Upper lobe of left lung (tissue), 4 donors: ENCODE measurements at regions not wholly inside any gene's neighbourhood (a gene's known extent, or its start where the extent isn't known, plus 50 kb on each side); places are given as distances from the start of the nearest gene placed in this dataset.

Source experiments
- EP300 ChIP-seq, 4 donors: sonication (generic); formaldehyde crosslinking; IDR thresholded peaks; one replicate each; pipeline ENCODE4 v1.5.1; 2017; ENCODE audit warnings: antibody characterized with exemption in 4 of 4, control low read depth in 2 of 4
- POLR2AphosphoS5 ChIP-seq, 2 donors: sonication (generic); formaldehyde crosslinking; IDR thresholded peaks; one replicate each; pipeline ENCODE4 v1.5.1; 2017; ENCODE audit warnings: antibody characterized with exemption in 2 of 2
- TF ChIP-seq, protein P1 (sequence below), 6 experiments: fragments of 450-650 bp in 4 of 6; fragments of 200-600 bp in 2 of 6; sonication (generic) in 2 of 6; IDR thresholded peaks; one replicate each; pipeline ENCODE4 v1.5.1; 2016 to 2019; ENCODE audit warnings: antibody characterized with exemption in 6 of 6

DNA sequence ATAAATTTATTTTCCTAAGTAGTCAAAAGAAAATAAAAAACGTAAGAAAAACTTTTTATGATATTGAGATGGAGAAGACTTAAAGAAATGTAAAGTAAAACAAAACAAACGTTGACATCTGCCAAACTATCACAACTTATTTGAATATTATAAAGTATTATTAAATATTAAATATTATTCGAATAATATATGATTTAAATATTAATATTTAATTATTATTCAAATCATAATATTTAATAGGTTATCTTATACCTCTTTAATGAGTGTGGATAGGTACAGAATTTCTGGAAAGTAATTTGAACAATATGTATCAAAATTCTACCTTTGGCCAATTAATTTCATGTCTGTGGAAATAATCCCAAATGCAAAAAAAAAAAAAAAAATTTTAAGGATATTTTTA lies 278.7 kb downstream of the RAD51AP2 start:
- TF ChIP-seq POLR2AphosphoS5 (IDR thresholded peaks at IDR 0.05), result no peak
- TF ChIP-seq, protein P1, sequence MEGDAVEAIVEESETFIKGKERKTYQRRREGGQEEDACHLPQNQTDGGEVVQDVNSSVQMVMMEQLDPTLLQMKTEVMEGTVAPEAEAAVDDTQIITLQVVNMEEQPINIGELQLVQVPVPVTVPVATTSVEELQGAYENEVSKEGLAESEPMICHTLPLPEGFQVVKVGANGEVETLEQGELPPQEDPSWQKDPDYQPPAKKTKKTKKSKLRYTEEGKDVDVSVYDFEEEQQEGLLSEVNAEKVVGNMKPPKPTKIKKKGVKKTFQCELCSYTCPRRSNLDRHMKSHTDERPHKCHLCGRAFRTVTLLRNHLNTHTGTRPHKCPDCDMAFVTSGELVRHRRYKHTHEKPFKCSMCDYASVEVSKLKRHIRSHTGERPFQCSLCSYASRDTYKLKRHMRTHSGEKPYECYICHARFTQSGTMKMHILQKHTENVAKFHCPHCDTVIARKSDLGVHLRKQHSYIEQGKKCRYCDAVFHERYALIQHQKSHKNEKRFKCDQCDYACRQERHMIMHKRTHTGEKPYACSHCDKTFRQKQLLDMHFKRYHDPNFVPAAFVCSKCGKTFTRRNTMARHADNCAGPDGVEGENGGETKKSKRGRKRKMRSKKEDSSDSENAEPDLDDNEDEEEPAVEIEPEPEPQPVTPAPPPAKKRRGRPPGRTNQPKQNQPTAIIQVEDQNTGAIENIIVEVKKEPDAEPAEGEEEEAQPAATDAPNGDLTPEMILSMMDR (IDR thresholded peaks at IDR 0.05), result no peak
- TF ChIP-seq EP300 (IDR thresholded peaks at IDR 0.05), result no peak
